ENCODE measurements at regions not wholly inside any gene's neighbourhood (a gene's known extent, or its start where the extent isn't known, plus 50 kb on each side); places are given as distances from the start of the nearest gene placed in this dataset.

DNA sequence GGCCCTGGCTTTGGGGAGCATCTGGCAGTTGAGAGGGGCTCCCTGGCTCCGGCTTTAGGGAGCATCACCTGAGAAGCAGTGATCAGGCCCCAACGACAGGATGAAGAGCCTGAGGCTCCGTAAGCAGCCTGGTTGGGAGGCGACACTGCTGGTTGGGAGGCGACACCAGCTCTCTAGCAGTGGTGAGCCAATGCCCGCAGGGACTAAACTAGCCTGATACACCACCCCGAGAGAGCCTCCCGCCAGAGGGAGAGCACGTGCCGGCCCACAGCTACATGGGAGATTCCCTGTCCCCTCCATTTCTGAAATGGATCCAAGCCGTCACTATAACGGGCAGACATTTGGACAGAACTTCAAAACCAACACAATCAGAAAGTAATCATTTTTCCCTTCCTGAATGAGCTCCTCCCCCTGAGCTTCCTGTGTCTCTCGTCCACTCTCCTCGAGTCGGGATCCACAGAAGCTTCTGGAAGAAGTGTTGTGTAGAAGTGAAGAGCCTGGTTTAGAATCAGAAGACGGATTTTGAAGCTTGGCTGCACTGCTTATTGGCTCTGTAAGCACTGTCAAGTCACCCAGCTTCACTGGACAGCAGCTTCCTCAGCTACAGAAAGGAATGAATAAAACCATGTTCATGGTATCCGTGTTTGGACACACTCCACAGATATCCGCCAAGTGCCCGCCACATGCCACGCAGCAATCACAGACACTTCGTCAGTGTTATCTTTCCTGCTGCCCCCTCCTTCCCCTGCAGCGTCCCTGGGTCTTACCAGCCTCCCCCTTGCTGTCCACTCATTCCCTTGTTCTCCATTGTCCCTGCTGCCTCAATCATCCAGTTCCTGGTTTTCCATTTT is 199.6 kb downstream of the TTLL2 start:
- TF ChIP-seq, protein P1, sequence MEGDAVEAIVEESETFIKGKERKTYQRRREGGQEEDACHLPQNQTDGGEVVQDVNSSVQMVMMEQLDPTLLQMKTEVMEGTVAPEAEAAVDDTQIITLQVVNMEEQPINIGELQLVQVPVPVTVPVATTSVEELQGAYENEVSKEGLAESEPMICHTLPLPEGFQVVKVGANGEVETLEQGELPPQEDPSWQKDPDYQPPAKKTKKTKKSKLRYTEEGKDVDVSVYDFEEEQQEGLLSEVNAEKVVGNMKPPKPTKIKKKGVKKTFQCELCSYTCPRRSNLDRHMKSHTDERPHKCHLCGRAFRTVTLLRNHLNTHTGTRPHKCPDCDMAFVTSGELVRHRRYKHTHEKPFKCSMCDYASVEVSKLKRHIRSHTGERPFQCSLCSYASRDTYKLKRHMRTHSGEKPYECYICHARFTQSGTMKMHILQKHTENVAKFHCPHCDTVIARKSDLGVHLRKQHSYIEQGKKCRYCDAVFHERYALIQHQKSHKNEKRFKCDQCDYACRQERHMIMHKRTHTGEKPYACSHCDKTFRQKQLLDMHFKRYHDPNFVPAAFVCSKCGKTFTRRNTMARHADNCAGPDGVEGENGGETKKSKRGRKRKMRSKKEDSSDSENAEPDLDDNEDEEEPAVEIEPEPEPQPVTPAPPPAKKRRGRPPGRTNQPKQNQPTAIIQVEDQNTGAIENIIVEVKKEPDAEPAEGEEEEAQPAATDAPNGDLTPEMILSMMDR (IDR thresholded peaks at IDR 0.05; ENCODE audit: low read depth, low read length, poor library complexity, severe bottlenecking): no peak
- TF ChIP-seq EZH2phosphoT487 (IDR thresholded peaks at IDR 0.05; ENCODE audit: borderline replicate concordance, low read length): no peak

Measured in DOHH2 (cell line).